B cell (primary cell): ENCODE measurements at regions not wholly inside any gene's neighbourhood (a gene's known extent, or its start where the extent isn't known, plus 50 kb on each side); places are given as distances from the start of the nearest gene placed in this dataset.

ENCODE experiments used
- ATAC-seq: fragments of 200-7000 bp; cut with Tn5 transposase; one replicate; pipeline ENCODE4 v1.10.0; 2021; ENCODE audit warnings: low read depth, mild to moderate bottlenecking, moderate number of reproducible peaks, moderate library complexity
- CTCF ChIA-PET: fragments of 350-600 bp; sonication (Branson Sonifier 250); formaldehyde crosslinking; loops from one replicate; lab custom pipeline; 2021; ENCODE audit warnings: antibody characterized with exemption, inconsistent platforms; lab: Charles Lee
- POLR2A ChIA-PET: fragments of 350-600 bp; sonication (Branson Sonifier 250); formaldehyde crosslinking; loops from one replicate; lab custom pipeline; 2021; ENCODE audit warnings: antibody characterized with exemption; lab: Charles Lee
- DNase-seq: peaks from one replicate; pipeline ENCODE4 v3.0.0; 2013
- H2AFZ ChIP-seq: 2 replicates; pipeline ENCODE4 v1.6.1; 2012; ENCODE audit warnings: mild to moderate bottlenecking, low read depth, low read length; ENCODE audit not compliant: insufficient read depth, poor library complexity, severe bottlenecking
- H3K27ac ChIP-seq, 2 donors: 1 replicate in 1 of 2; 2 replicates in 1 of 2; pipeline ENCODE4 v1.5.1; 2012 to 2013; ENCODE audit warnings: low read length in 2 of 2, mild to moderate bottlenecking in 2 of 2, moderate library complexity in 1 of 2
- H3K27me3 ChIP-seq, 4 experiments: fragments of 200-600 bp in 1 of 4; sonication (generic) in 1 of 4; replicated peaks in 1 of 4; 1 replicate in 2 of 4; 2 replicates in 2 of 4; pipeline versions ENCODE4 v1.6.1 to v1.7.0; 2013 to 2016; ENCODE audit warnings: low read length in 3 of 4, mild to moderate bottlenecking in 2 of 4, mixed read lengths in 1 of 4, moderate library complexity in 1 of 4; ENCODE audit not compliant: insufficient read depth in 4 of 4, control insufficient read depth in 3 of 4; ENCODE audit errors: control extremely low read depth in 1 of 4
- H3K36me3 ChIP-seq, 2 experiments: replicated peaks in 1 of 2; 1 replicate in 1 of 2; 2 replicates in 1 of 2; pipeline versions ENCODE4 v1.6.1 to v1.7.1; 2013; ENCODE audit warnings: low read length in 1 of 2; ENCODE audit not compliant: insufficient read depth in 2 of 2, control insufficient read depth in 1 of 2; ENCODE audit errors: control extremely low read depth in 1 of 2, extremely low read depth in 1 of 2
- H3K4me1 ChIP-seq, 2 donors: fragments of 200-600 bp in 1 of 2; sonication (generic) in 1 of 2; 1 replicate in 1 of 2; 2 replicates in 1 of 2; pipeline versions ENCODE4 v1.5.1 to v1.6.1; 2013 to 2017; ENCODE audit warnings: low read length in 2 of 2; ENCODE audit not compliant: control insufficient read depth in 2 of 2, insufficient read depth in 2 of 2
- H3K4me2 ChIP-seq: replicated peaks from 2 replicates; pipeline ENCODE3; 2012; ENCODE audit warnings: mild to moderate bottlenecking, low read depth, low read length; ENCODE audit not compliant: poor library complexity, severe bottlenecking
- H3K4me3 ChIP-seq, 5 experiments: fragments of 200-600 bp in 1 of 5; sonication (generic) in 1 of 5; 1 replicate in 3 of 5; 2 replicates in 2 of 5; pipeline versions ENCODE4 v1.5.1 to v1.7.0; 2011 to 2016; ENCODE audit warnings: low read length in 4 of 5, mild to moderate bottlenecking in 4 of 5, low read depth in 2 of 5, control low read depth in 1 of 5, moderate library complexity in 1 of 5; ENCODE audit not compliant: insufficient read depth in 1 of 5; ENCODE audit errors: control extremely low read depth in 1 of 5, extremely low read depth in 1 of 5
- H3K79me2 ChIP-seq: fragments of 200-600 bp; sonication (generic); one replicate; pipeline ENCODE4 v1.6.0; 2016; ENCODE audit warnings: low read length; ENCODE audit not compliant: control insufficient read depth, insufficient read depth
- H3K9ac ChIP-seq: fragments of 200-600 bp; sonication (generic); 2 replicates; pipeline ENCODE4 v1.6.1; 2017; ENCODE audit warnings: mild to moderate bottlenecking, low read length, moderate library complexity
- H3K9me3 ChIP-seq, 3 donors: one replicate each; pipeline versions ENCODE4 v1.6.1 to v1.7.1; 2013; ENCODE audit warnings: low read length in 2 of 3; ENCODE audit not compliant: control insufficient read depth in 2 of 3, insufficient read depth in 1 of 3; ENCODE audit errors: control extremely low read depth in 1 of 3
- H4K20me1 ChIP-seq: 2 replicates; pipeline ENCODE4 v1.6.0; 2012; ENCODE audit warnings: mild to moderate bottlenecking, low read length; ENCODE audit not compliant: insufficient read depth, control insufficient read depth, poor library complexity, severe bottlenecking
- H3K27ac Mint-ChIP-seq: one replicate; pipeline ENCODE4 v1.8.0; 2021; ENCODE audit warnings: mixed read lengths
- H3K27me3 Mint-ChIP-seq: one replicate; pipeline ENCODE4 v1.8.0; 2021; ENCODE audit warnings: mixed read lengths
- H3K4me1 Mint-ChIP-seq: one replicate; pipeline ENCODE4 v1.8.0; 2021; ENCODE audit warnings: mixed read lengths
- H3K4me3 Mint-ChIP-seq: one replicate; pipeline ENCODE4 v1.8.0; 2021; ENCODE audit warnings: mixed read lengths
- H3K9me3 Mint-ChIP-seq: one replicate; pipeline ENCODE4 v1.8.0; 2022; ENCODE audit warnings: mixed read lengths; ENCODE audit not compliant: insufficient read depth
- CTCF ChIP-seq: fragments of 200-600 bp; IDR thresholded peaks from one replicate; pipeline ENCODE4 v1.8.0; 2022; ENCODE audit warnings: antibody characterized with exemption, mild to moderate bottlenecking
- EZH2 ChIP-seq: IDR thresholded peaks from 2 replicates; pipeline ENCODE4 v1.6.1; 2012; ENCODE audit warnings: borderline replicate concordance, low read depth, mild to moderate bottlenecking, moderate library complexity, low read length; ENCODE audit not compliant: insufficient read depth, poor library complexity, severe bottlenecking
- WGBS: methylation state at CpG from one replicate; pipeline ENCODE4 v1.1.5; 2013; ENCODE audit warnings: missing lambda C conversion rate; ENCODE audit not compliant: insufficient coverage; 5-methylcytosine and 5-hydroxymethylcytosine counted together
- intact Hi-C: fragments of 100-400 bp; cut with micrococcal nuclease; formaldehyde crosslinking; loops from one replicate; pipeline ENCODE4 v1.10.0; 2022

GRCh38 chr4:24321616-24322015 lies 262.7 kb downstream of the DHX15 start:
- Mint-ChIP-seq H3K27ac (no peak overlapping the region), H3K4me1 (no peaks in the 10 kb centered on the region), H3K9me3 (no peaks in the 10 kb centered on the region), H3K4me3 (no peak overlapping the region), H3K27me3 (no peaks in the 10 kb centered on the region)
- Histone ChIP-seq H3K27ac (no peak overlapping the region), H4K20me1 (no peaks in the 10 kb centered on the region), H3K9me3 (no peaks in the 10 kb centered on the region), H2AFZ (no peak overlapping the region), H3K27me3 (no peaks in the 10 kb centered on the region), H3K9ac (no peak overlapping the region), H3K4me2 (no peak overlapping the region), H3K36me3 (no peaks in the 10 kb centered on the region), H3K79me2 (no peaks in the 10 kb centered on the region), H3K4me1 (no peaks in the 10 kb centered on the region), H3K4me3 (no peak overlapping the region)
- intact Hi-C loops: no loop called here
- no peak for ATAC-seq
- no peak for DNase-seq
- ChIA-PET POLR2A (no interaction called here), CTCF (no interaction called here)
- TF ChIP-seq EZH2: no peak
- no peak for TF ChIP-seq CTCF
- 40% methylated on average over 1 of the region's 6 CpGs for WGBS

DNA sequence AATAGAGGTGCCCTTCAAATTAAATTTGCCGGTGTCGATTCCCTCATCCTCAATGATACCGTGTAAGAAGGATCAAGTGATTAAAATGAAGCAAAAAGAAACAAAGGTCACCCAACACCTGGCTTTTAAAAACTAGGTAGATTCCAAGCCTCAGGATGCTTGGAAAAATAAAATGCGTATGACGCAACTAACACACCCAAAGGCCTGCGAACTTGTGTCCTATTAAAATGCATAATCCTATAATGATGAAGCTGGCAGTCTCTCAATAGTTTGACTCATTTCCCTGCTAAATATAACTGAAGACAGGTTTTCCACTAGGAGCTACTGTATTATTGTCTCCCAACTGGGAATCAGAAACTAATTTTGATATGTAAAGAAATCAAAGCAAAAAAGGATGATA lies 263.2 kb downstream of the DHX15 start:
- no peaks in the 10 kb centered on the region for H3K4me1 ChIP-seq
- no peak for DNase-seq
- no peak for TF ChIP-seq CTCF
- no peak for TF ChIP-seq EZH2
- H3K9me3 Mint-ChIP-seq: no peaks in the 10 kb centered on the region
- 80% methylated on average over 4 of the region's 6 CpGs for WGBS
- POLR2A ChIA-PET: no interaction called here
- H3K27me3 ChIP-seq: no peaks in the 10 kb centered on the region
- no peak overlapping the region for H3K4me3 Mint-ChIP-seq
- no peaks in the 10 kb centered on the region for H3K79me2 ChIP-seq
- no peaks in the 10 kb centered on the region for H3K27me3 Mint-ChIP-seq
- no peak overlapping the region for H3K4me3 ChIP-seq
- H3K4me2 ChIP-seq: no peak overlapping the region
- H4K20me1 ChIP-seq: no peaks in the 10 kb centered on the region
- no peak overlapping the region for H3K9ac ChIP-seq
- H3K27ac Mint-ChIP-seq: no peak overlapping the region
- CTCF ChIA-PET: no interaction called here
- intact Hi-C loops: no loop called here
- H3K27ac ChIP-seq: no peak overlapping the region
- no peaks in the 10 kb centered on the region for H3K9me3 ChIP-seq
- no peak for ATAC-seq
- no peak overlapping the region for H2AFZ ChIP-seq
- H3K4me1 Mint-ChIP-seq: no peaks in the 10 kb centered on the region
- no peaks in the 10 kb centered on the region for H3K36me3 ChIP-seq
